ENCODE measurements at regions not wholly inside any gene's neighbourhood (a gene's known extent, or its start where the extent isn't known, plus 50 kb on each side); places are given as distances from the start of the nearest gene placed in this dataset.

- H3K4me3 ChIP-seq (ENCODE audit: low read depth, low read length): no peak overlapping the region
- no peaks in the 10 kb centered on the region for H3K36me3 ChIP-seq (ENCODE audit: control insufficient read depth, insufficient read depth, low read length)
- FAIRE-seq (no peak), DNase-seq (ENCODE audit: low read depth) (peak; percentile 75)
- no peaks in the 10 kb centered on the region for H3K27me3 ChIP-seq (ENCODE audit: control insufficient read depth, insufficient read depth, low read length)
- TF ChIP-seq, protein P1, sequence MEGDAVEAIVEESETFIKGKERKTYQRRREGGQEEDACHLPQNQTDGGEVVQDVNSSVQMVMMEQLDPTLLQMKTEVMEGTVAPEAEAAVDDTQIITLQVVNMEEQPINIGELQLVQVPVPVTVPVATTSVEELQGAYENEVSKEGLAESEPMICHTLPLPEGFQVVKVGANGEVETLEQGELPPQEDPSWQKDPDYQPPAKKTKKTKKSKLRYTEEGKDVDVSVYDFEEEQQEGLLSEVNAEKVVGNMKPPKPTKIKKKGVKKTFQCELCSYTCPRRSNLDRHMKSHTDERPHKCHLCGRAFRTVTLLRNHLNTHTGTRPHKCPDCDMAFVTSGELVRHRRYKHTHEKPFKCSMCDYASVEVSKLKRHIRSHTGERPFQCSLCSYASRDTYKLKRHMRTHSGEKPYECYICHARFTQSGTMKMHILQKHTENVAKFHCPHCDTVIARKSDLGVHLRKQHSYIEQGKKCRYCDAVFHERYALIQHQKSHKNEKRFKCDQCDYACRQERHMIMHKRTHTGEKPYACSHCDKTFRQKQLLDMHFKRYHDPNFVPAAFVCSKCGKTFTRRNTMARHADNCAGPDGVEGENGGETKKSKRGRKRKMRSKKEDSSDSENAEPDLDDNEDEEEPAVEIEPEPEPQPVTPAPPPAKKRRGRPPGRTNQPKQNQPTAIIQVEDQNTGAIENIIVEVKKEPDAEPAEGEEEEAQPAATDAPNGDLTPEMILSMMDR (IDR thresholded peaks at IDR 0.05; ENCODE audit: insufficient read depth, low read length, severe bottlenecking): peak; percentile 77
Observed at GRCh38 chr2:204325468-204325867, 219.8 kb upstream of the PARD3B start.

DNA sequence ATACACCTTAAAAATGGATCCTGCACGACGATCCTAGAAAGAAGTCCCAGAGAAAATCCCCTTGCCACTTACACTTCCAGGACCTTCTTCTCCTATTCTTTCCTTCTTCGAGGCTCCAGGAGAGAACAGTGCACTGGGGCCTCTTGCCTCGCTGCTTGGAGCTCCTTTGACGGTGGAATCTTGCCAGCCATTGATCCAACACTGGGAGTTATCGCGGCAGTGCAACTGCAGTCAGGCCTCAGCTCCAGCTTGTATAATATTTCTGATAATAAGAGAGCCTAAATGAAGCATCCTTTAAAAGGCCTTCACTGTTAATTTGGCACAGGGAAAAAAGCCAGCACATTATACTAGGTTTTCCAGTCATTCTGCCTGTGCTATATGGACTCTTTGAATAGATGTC lies 216.9 kb upstream of the PARD3B start:
- no peaks in the 10 kb centered on the region for H3K36me3 ChIP-seq (ENCODE audit: control insufficient read depth, insufficient read depth, low read length)
- no peaks in the 10 kb centered on the region for H3K27me3 ChIP-seq (ENCODE audit: control insufficient read depth, insufficient read depth, low read length)
- H3K4me3 ChIP-seq (ENCODE audit: low read depth, low read length): no peak overlapping the region
- no peak for DNase-seq (ENCODE audit: low read depth)
- TF ChIP-seq, protein P1 (IDR thresholded peaks at IDR 0.05; ENCODE audit: insufficient read depth, low read length, severe bottlenecking): no peak
- FAIRE-seq: no peak

GRCh38 chr2:204329016-204329415 lies 216.3 kb upstream of the PARD3B start:
- no peak overlapping the region for H3K4me3 ChIP-seq (ENCODE audit: low read depth, low read length)
- DNase-seq (ENCODE audit: low read depth) (no peak), FAIRE-seq (no peak)
- no peaks in the 10 kb centered on the region for H3K36me3 ChIP-seq (ENCODE audit: control insufficient read depth, insufficient read depth, low read length)
- TF ChIP-seq, protein P1 (IDR thresholded peaks at IDR 0.05; ENCODE audit: insufficient read depth, low read length, severe bottlenecking): no peak
- H3K27me3 ChIP-seq (ENCODE audit: control insufficient read depth, insufficient read depth, low read length): no peaks in the 10 kb centered on the region

GRCh38 chr2:204329532-204329931 lies 215.7 kb upstream of the PARD3B start:
- Histone ChIP-seq H3K36me3 (ENCODE audit: control insufficient read depth, insufficient read depth, low read length) (no peaks in the 10 kb centered on the region), H3K4me3 (ENCODE audit: low read depth, low read length) (no peak overlapping the region), H3K27me3 (ENCODE audit: control insufficient read depth, insufficient read depth, low read length) (no peaks in the 10 kb centered on the region)
- TF ChIP-seq, protein P1 (IDR thresholded peaks at IDR 0.05; ENCODE audit: insufficient read depth, low read length, severe bottlenecking): no peak
- FAIRE-seq (no peak), DNase-seq (ENCODE audit: low read depth) (no peak)

DNA sequence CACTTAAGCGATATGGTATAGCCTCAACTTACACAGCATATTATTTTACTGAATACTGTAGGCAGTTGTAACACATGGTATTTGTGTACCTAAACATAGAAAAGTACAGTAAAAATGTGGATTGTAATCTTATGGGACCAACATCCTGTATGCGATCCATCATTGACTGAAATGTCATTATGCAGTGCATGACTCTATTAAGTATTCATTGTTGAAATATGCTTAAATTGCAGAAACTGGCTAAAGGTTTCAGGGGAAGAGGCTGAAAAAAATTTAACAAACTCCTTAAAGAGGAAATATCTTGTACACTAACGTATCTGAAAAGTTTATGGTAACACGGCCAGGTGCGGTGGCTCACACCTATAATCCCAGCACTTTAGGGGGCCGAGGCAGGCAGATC lies 214.1 kb upstream of the PARD3B start:
- TF ChIP-seq, protein P1 (IDR thresholded peaks at IDR 0.05; ENCODE audit: insufficient read depth, low read length, severe bottlenecking): no peak
- no peak for DNase-seq (ENCODE audit: low read depth)
- no peak overlapping the region for H3K4me3 ChIP-seq (ENCODE audit: low read depth, low read length)
- no peak for FAIRE-seq
- H3K36me3 ChIP-seq (ENCODE audit: control insufficient read depth, insufficient read depth, low read length): no peaks in the 10 kb centered on the region
- H3K27me3 ChIP-seq (ENCODE audit: control insufficient read depth, insufficient read depth, low read length): no peaks in the 10 kb centered on the region

- TF ChIP-seq, protein P1 (IDR thresholded peaks at IDR 0.05; ENCODE audit: insufficient read depth, low read length, severe bottlenecking): no peak
- no peak for DNase-seq (ENCODE audit: low read depth)
- Histone ChIP-seq H3K27me3 (ENCODE audit: control insufficient read depth, insufficient read depth, low read length) (no peaks in the 10 kb centered on the region), H3K4me3 (ENCODE audit: low read depth, low read length) (no peak overlapping the region), H3K36me3 (ENCODE audit: control insufficient read depth, insufficient read depth, low read length) (no peaks in the 10 kb centered on the region)
- no peak for FAIRE-seq
Observed at GRCh38 chr2:204331988-204332387, 213.3 kb upstream of the PARD3B start.
